A673 (cell line): ENCODE measurements at regions not wholly inside any gene's neighbourhood (a gene's known extent, or its start where the extent isn't known, plus 50 kb on each side); places are given as distances from the start of the nearest gene placed in this dataset.

Experiments used
- BruUV-seq: library from RNA; stranded (reverse); fragments of 400-500 nt; replicated peaks from 2 replicates; lab custom pipeline; 2021; lab: Mats Ljungman, UMichigan
- CTCF ChIA-PET: fragments of 300-600 bp; sonication (Branson Sonifier 250); formaldehyde crosslinking; loops from one replicate; lab custom pipeline; 2022; ENCODE audit warnings: antibody characterized with exemption; lab: Charles Lee
- POLR2A ChIA-PET: fragments of 300-600 bp; sonication (Branson Sonifier 250); formaldehyde crosslinking; loops from one replicate; lab custom pipeline; 2022; ENCODE audit warnings: antibody characterized with exemption; ENCODE audit not compliant: low non-redundant PET; lab: Charles Lee
- DNase-seq: peaks from one replicate; pipeline ENCODE4 v3.0.0-alpha.2; 2015; ENCODE audit warnings: low spot score
- H3K27ac ChIP-seq: fragments of 200-600 bp; sonication (generic); 2 replicates; pipeline ENCODE4 v1.5.1; 2016; ENCODE audit warnings: mixed run types, low read depth, mild to moderate bottlenecking, mixed read lengths, antibody characterized with exemption, low read length; ENCODE audit not compliant: poor library complexity, severe bottlenecking
- H3K27me3 ChIP-seq: fragments of 200-600 bp; sonication (generic); replicated peaks from 2 replicates; pipeline ENCODE4 v1.6.1; 2017; ENCODE audit warnings: mixed run types, low read depth, mild to moderate bottlenecking, mixed read lengths, antibody characterized with exemption, low read length; ENCODE audit not compliant: insufficient read depth, poor library complexity
- H3K36me3 ChIP-seq: fragments of 200-600 bp; sonication (generic); 2 replicates; pipeline ENCODE4 v1.6.1; 2016; ENCODE audit warnings: mixed run types, mild to moderate bottlenecking, mixed read lengths, antibody characterized with exemption, low read length; ENCODE audit not compliant: insufficient read depth, poor library complexity, severe bottlenecking
- H3K4me1 ChIP-seq: fragments of 200-600 bp; sonication (generic); 2 replicates; pipeline ENCODE4 v1.6.1; 2017; ENCODE audit warnings: mixed run types, mild to moderate bottlenecking, mixed read lengths, antibody characterized with exemption, low read length; ENCODE audit not compliant: insufficient read depth, poor library complexity, severe bottlenecking
- H3K4me3 ChIP-seq: fragments of 200-600 bp; sonication (generic); 2 replicates; pipeline ENCODE4 v1.5.1; 2016; ENCODE audit warnings: low read depth, mixed run types, mild to moderate bottlenecking, mixed read lengths, low read length; ENCODE audit not compliant: poor library complexity, severe bottlenecking
- H3K9me3 ChIP-seq: fragments of 200-600 bp; sonication (generic); 2 replicates; pipeline ENCODE4 v1.6.1; 2016; ENCODE audit warnings: mixed run types, low read depth, mild to moderate bottlenecking, mixed read lengths, antibody characterized with exemption, low read length; ENCODE audit not compliant: poor library complexity, severe bottlenecking
- EZH2 ChIP-seq: fragments of 200-600 bp; sonication (generic); IDR thresholded peaks from 2 replicates; pipeline ENCODE4 v1.6.1; 2017; ENCODE audit warnings: borderline replicate concordance, low read depth, mild to moderate bottlenecking, mixed read lengths, antibody characterized with exemption, low read length; ENCODE audit not compliant: poor library complexity, severe bottlenecking
- intact Hi-C: fragments of 100-400 bp; cut with micrococcal nuclease; formaldehyde crosslinking; loops from one replicate; pipeline ENCODE4 v1.10.0; 2022; ENCODE audit not compliant: unreplicated experiment
- TF ChIP-seq, protein P1 (sequence below): fragments of 300-800, 200-600 bp; sonication (generic); conservative IDR thresholded peaks from 2 replicates; pipeline ENCODE4 v1.5.1; 2017; ENCODE audit warnings: low read depth, mild to moderate bottlenecking, antibody characterized with exemption, low read length, moderate library complexity, mixed read lengths

DNA sequence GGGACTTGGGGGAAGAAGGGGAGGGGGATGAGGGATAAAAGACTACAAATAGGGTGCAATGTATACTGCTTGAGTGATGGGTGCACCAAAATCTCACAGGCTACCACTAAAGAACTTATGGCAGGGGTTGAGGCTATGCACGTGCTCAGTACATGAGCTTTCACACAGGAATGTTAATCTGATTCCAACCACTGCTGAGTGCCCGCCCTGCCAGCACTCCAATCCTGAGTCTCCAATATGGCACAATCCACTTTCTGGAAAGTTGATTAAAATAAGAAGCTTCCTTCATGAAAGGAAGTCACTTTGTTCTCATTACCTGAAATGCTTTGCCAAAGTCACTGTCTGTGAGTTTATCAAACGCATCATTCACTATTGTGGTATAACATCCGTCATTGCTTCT lies 463.0 kb downstream of the IRS2 start:
- Histone ChIP-seq H3K9me3 (no peaks in the 10 kb centered on the region), H3K27ac (no peak overlapping the region), H3K4me1 (no peaks in the 10 kb centered on the region), H3K27me3 (no peaks in the 10 kb centered on the region), H3K4me3 (no peak overlapping the region), H3K36me3 (no peaks in the 10 kb centered on the region)
- POLR2A ChIA-PET, result no interaction called here
- no TSS peak for BruUV-seq
- TF ChIP-seq, protein P1, sequence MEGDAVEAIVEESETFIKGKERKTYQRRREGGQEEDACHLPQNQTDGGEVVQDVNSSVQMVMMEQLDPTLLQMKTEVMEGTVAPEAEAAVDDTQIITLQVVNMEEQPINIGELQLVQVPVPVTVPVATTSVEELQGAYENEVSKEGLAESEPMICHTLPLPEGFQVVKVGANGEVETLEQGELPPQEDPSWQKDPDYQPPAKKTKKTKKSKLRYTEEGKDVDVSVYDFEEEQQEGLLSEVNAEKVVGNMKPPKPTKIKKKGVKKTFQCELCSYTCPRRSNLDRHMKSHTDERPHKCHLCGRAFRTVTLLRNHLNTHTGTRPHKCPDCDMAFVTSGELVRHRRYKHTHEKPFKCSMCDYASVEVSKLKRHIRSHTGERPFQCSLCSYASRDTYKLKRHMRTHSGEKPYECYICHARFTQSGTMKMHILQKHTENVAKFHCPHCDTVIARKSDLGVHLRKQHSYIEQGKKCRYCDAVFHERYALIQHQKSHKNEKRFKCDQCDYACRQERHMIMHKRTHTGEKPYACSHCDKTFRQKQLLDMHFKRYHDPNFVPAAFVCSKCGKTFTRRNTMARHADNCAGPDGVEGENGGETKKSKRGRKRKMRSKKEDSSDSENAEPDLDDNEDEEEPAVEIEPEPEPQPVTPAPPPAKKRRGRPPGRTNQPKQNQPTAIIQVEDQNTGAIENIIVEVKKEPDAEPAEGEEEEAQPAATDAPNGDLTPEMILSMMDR, result no peak
- TF ChIP-seq EZH2, result no peak
- intact Hi-C loops, result no loop called here
- DNase-seq, result no peak
- CTCF ChIA-PET, result interaction anchor here (0.6 kb wide), 1 partner anchor 34 kb away, joined by 4 read pairs; no protein-coding TSS in a partner anchor

DNA sequence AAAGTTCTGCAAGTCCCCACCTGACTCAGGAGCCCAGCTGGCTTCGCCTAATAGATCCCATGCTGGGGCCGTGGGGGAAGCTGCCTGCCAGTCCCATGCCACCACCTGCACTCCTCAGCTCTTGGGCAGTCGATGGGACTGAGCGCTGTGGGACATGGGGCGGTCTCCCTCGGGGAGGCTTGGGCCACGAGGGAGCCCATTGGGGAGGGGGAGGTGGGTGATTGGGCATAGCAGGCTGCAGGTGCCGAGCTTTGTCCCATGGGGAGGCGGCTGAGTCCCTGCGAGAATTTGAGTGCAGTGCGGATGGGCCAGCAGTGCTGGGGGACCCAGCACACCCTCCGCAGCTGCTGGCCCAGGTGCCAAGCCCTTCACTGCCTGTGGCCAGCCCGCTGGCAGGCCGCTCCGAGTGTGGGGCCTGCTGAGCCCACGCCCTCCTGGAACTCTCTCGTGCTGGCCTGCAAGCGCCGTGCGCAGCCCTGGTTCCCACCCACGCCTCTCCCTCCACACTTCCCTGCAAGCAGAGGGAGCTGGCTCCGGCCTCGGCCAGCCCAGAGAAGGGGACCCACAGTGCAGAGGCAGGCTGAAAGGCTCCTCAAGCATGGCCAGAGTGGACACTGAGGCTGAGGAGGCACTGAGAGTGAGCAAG lies 467.3 kb downstream of the IRS2 start:
- ChIA-PET POLR2A (no interaction called here), CTCF (no interaction called here)
- no peaks in the 10 kb centered on the region for H3K36me3 ChIP-seq
- H3K27me3 ChIP-seq, result no peaks in the 10 kb centered on the region
- intact Hi-C loops, result no loop called here
- H3K4me3 ChIP-seq, result no peak overlapping the region
- TF ChIP-seq, protein P1, result no peak
- no peak for TF ChIP-seq EZH2
- DNase-seq, result no peak
- no peaks in the 10 kb centered on the region for H3K9me3 ChIP-seq
- BruUV-seq, result no TSS peak
- H3K4me1 ChIP-seq, result no peaks in the 10 kb centered on the region
- H3K27ac ChIP-seq, result no peak overlapping the region

DNA sequence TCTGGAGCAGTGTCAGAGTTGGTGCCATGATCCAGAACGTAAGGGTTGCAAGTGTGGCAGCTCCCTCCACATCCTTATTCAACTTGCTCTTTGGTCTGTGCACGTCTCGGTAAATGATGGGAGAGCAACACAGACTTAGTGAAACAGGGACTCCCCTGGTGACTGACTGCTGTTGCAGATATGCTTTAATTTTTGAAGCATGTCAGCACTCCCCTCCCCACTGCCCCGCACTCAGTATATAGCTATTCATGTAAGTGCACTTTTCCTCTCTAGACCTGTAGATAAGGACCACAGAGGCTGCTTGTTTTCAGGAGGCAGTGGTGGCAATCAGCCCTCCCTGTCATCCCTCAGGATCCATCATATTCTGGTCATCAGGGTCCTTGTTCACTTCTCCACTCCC lies 470.9 kb downstream of the IRS2 start:
- Histone ChIP-seq H3K27ac (no peak overlapping the region), H3K4me3 (no peak overlapping the region), H3K9me3 (no peaks in the 10 kb centered on the region), H3K4me1 (no peaks in the 10 kb centered on the region), H3K36me3 (no peaks in the 10 kb centered on the region), H3K27me3 (no peaks in the 10 kb centered on the region)
- DNase-seq, result no peak
- CTCF ChIA-PET, result no interaction called here
- no TSS peak for BruUV-seq
- intact Hi-C loops, result no loop called here
- TF ChIP-seq, protein P1, result no peak
- TF ChIP-seq EZH2, result no peak
- POLR2A ChIA-PET, result no interaction called here
